K562 (cell line): ENCODE measurements at regions not wholly inside any gene's neighbourhood (a gene's known extent, or its start where the extent isn't known, plus 50 kb on each side); places are given as distances from the start of the nearest gene placed in this dataset.

Experiments used
- ATAC-seq: fragments of 200-7000 bp; cut with Tn5 transposase; 3 replicates; pipeline ENCODE4 v1.9.1; 2020; ENCODE audit warnings: moderate library complexity
- BruUV-seq: library from RNA; stranded (reverse); fragments of 400-500 nt; replicated peaks from 2 replicates; lab custom pipeline; 2021; lab: Mats Ljungman, UMichigan
- CTCF ChIA-PET: fragments of 300-600 bp; formaldehyde crosslinking; extraction: SDS; loops from one replicate; lab custom pipeline; 2021; ENCODE audit warnings: low intra/inter-chr PET ratio; lab: Yijun Ruan, JAX
- POLR2A ChIA-PET: fragments of 300-600, 350-650 bp; sonication (Branson Sonifier 250); formaldehyde crosslinking; extraction: SDS; loops from one replicate; lab custom pipeline; 2021; ENCODE audit warnings: antibody characterized with exemption, inconsistent platforms; lab: Yijun Ruan, JAX
- DNase-seq, 4 experiments: peaks; one replicate each; pipeline versions ENCODE4 v3.0.0 to v3.0.0-alpha.2; 2011 to 2018; ENCODE audit warnings: low spot score in 3 of 4, mixed read lengths in 3 of 4; ENCODE audit errors: extremely low read depth in 1 of 4
- FAIRE-seq: peaks from 2 replicates; lab custom pipeline; 2011; peaks lifted over from hg19 to GRCh38; lab: Jason Lieb, UNC
- H2AFZ ChIP-seq: 2 replicates; pipeline ENCODE4 v1.6.0; 2011; ENCODE audit warnings: low read depth, low read length, control low read depth, inconsistent platforms
- H3K27ac ChIP-seq: fragments of 200-600 bp; 3 replicates; pipeline ENCODE4 v1.8.0; 2011; ENCODE audit warnings: low read depth, mild to moderate bottlenecking, control low read depth, inconsistent platforms, low read length, moderate library complexity, mixed read lengths; ENCODE audit errors: extremely low read depth
- H3K27me3 ChIP-seq, 2 experiments: fragments of 300-600 bp in 1 of 2; 2 replicates in 1 of 2; 3 replicates in 1 of 2; pipeline versions ENCODE4 v1.6.0 to v1.8.0; 2011; ENCODE audit warnings: inconsistent platforms in 2 of 2, low read length in 2 of 2, mild to moderate bottlenecking in 1 of 2, mixed read lengths in 1 of 2, moderate library complexity in 1 of 2; ENCODE audit not compliant: control insufficient read depth in 2 of 2, insufficient read depth in 2 of 2
- H3K36me3 ChIP-seq: fragments of 300-600 bp; 3 replicates; pipeline ENCODE4 v1.8.0; 2011; ENCODE audit warnings: mild to moderate bottlenecking, low read length, inconsistent platforms; ENCODE audit not compliant: control insufficient read depth, insufficient read depth
- H3K4me1 ChIP-seq, 2 experiments: fragments of 200-600 bp in 1 of 2; replicated peaks in 1 of 2; 2 replicates in 1 of 2; 3 replicates in 1 of 2; pipeline versions ENCODE4 v1.5.1 to v1.8.0; 2011; ENCODE audit warnings: inconsistent platforms in 2 of 2, low read length in 2 of 2, mild to moderate bottlenecking in 1 of 2, mixed read lengths in 1 of 2, moderate library complexity in 1 of 2; ENCODE audit not compliant: control insufficient read depth in 2 of 2, insufficient read depth in 2 of 2
- H3K4me2 ChIP-seq: 2 replicates; pipeline ENCODE4 v1.6.1; 2011; ENCODE audit warnings: low read length, control low read depth, inconsistent platforms, mixed read lengths; ENCODE audit not compliant: insufficient read depth
- H3K4me3 ChIP-seq: fragments of 200-600 bp; sonication (generic), shearing (Covaris generic); 2 replicates; pipeline ENCODE4 v1.5.1; 2016; ENCODE audit warnings: control low read depth, inconsistent platforms
- H3K79me2 ChIP-seq: fragments of 200-600 bp; 3 replicates; pipeline ENCODE4 v1.8.0; 2011; ENCODE audit warnings: low read length, inconsistent platforms; ENCODE audit not compliant: control insufficient read depth, insufficient read depth
- H3K9ac ChIP-seq, 2 experiments: 2 replicates each; pipeline versions ENCODE4 v1.6.0 to v1.6.1; 2011; ENCODE audit warnings: low read depth in 2 of 2, low read length in 2 of 2, control low read depth in 1 of 2, inconsistent platforms in 1 of 2, mild to moderate bottlenecking in 1 of 2, mixed read lengths in 1 of 2; ENCODE audit not compliant: insufficient read depth in 1 of 2
- H3K9me1 ChIP-seq: one replicate; pipeline ENCODE4 v1.6.0; 2011; ENCODE audit warnings: inconsistent platforms, mild to moderate bottlenecking, low read length, moderate library complexity; ENCODE audit not compliant: control insufficient read depth, insufficient read depth
- H3K9me3 ChIP-seq: replicated peaks from 2 replicates; pipeline ENCODE4 v1.5.1; 2011; ENCODE audit warnings: low read depth, low read length, inconsistent platforms; ENCODE audit not compliant: control insufficient read depth, insufficient read depth
- H4K20me1 ChIP-seq: replicated peaks from 2 replicates; pipeline ENCODE4 v1.6.1; 2011; ENCODE audit warnings: low read length, inconsistent platforms, mixed read lengths; ENCODE audit not compliant: control insufficient read depth, insufficient read depth
- ETS1 ChIP-seq: conservative IDR thresholded peaks from 2 replicates; pipeline ENCODE4 v1.6.1; 2011; ENCODE audit warnings: low read depth, mild to moderate bottlenecking, low read length; ENCODE audit not compliant: control insufficient read depth
- TCFL5 ChIP-seq: fragments of 250-450 bp; sonication (Bioruptor Pico); conservative IDR thresholded peaks from 2 replicates; pipeline ENCODE4 v1.6.1; 2021; ENCODE audit warnings: mild to moderate bottlenecking, moderate library complexity, matching md5 sums
- ZBTB40 ChIP-seq, 2 experiments: fragments of 450-650 bp in 1 of 2; sonication (generic) in 1 of 2; formaldehyde crosslinking in 1 of 2; IDR thresholded peaks; 2 replicates each; pipeline versions ENCODE4 v1.7.1 to v1.9.0; 2016 to 2022; ENCODE audit warnings: inconsistent platforms in 1 of 2, mild to moderate bottlenecking in 1 of 2, missing genetic modification reagents in 1 of 2
- ZNF174 ChIP-seq: fragments of 250-450 bp; sonication (Bioruptor Pico); IDR thresholded peaks from 2 replicates; pipeline ENCODE4 v1.4.0; 2020; ENCODE audit warnings: mild to moderate bottlenecking
- ZNF263 ChIP-seq: sonication (generic); formaldehyde crosslinking; IDR thresholded peaks from 2 replicates; pipeline ENCODE4 v1.8.0; 2022; ENCODE audit warnings: mild to moderate bottlenecking, missing genetic modification reagents, borderline replicate concordance
- ZNF445 ChIP-seq: fragments of 250-450 bp; sonication (Bioruptor Pico); IDR thresholded peaks from 2 replicates; pipeline ENCODE4 v1.4.0; 2020; ENCODE audit warnings: low read depth, mild to moderate bottlenecking, moderate library complexity
- ZNF644 ChIP-seq: fragments of 200-800 bp; sonication (Bioruptor generic); IDR thresholded peaks from 2 replicates; pipeline ENCODE4 v1.6.1; 2016; ENCODE audit warnings: low read depth, missing genetic modification characterization, missing compliant biosample characterization
- WGBS: fragments of 100-300 bp; shearing (Covaris generic); methylation state at CpG from one replicate; pipeline ENCODE4 v1.1.6; 2016; ENCODE audit warnings: low coverage, mixed read lengths; ENCODE audit not compliant: insufficient coverage; ENCODE audit errors: missing lambda C conversion rate; 5-methylcytosine and 5-hydroxymethylcytosine counted together
- in situ Hi-C: fragments of 300-500 bp; cut with MboI; formaldehyde crosslinking; loops from 4 replicates; pipeline ENCODE4 v1.15.0; 2018; ENCODE audit warnings: inconsistent platforms, mixed read lengths
- intact Hi-C: fragments of 100-400 bp; cut with micrococcal nuclease; formaldehyde crosslinking; loops from 2 replicates; pipeline ENCODE4 v1.14.2; 2022
- TF ChIP-seq, protein P1 (sequence below): fragments of 450-650 bp; IDR thresholded peaks from 2 replicates; pipeline ENCODE4 v1.6.1; 2017; ENCODE audit warnings: mild to moderate bottlenecking, moderate library complexity

GRCh38 chr10:36496758-36497157 lies 628.6 kb upstream of the ANKRD30A start (continued):
- TF ChIP-seq, protein P1, sequence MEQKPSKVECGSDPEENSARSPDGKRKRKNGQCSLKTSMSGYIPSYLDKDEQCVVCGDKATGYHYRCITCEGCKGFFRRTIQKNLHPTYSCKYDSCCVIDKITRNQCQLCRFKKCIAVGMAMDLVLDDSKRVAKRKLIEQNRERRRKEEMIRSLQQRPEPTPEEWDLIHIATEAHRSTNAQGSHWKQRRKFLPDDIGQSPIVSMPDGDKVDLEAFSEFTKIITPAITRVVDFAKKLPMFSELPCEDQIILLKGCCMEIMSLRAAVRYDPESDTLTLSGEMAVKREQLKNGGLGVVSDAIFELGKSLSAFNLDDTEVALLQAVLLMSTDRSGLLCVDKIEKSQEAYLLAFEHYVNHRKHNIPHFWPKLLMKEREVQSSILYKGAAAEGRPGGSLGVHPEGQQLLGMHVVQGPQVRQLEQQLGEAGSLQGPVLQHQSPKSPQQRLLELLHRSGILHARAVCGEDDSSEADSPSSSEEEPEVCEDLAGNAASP = no peak
- no peak for TF ChIP-seq ETS1
- no peak for TF ChIP-seq ZNF263 (CRISPR knock-in tag)
- TF ChIP-seq, all 486 proteins: peak for 0

GRCh38 chr10:36494371-36494770 lies 631.0 kb upstream of the ANKRD30A start:
- no peaks in the 10 kb centered on the region for H3K9me1 ChIP-seq
- no TSS peak for BruUV-seq
- WGBS = 0% methylated on average over 2 of the region's 2 CpGs
- no peaks in the 10 kb centered on the region for H3K36me3 ChIP-seq
- H3K4me3 ChIP-seq = no peak overlapping the region
- no peak overlapping the region for H3K4me2 ChIP-seq
- ChIA-PET POLR2A (no interaction called here), CTCF (interaction anchor here (0.6 kb wide), 1 partner anchor 1284 kb away, joined by 3 read pairs; no protein-coding TSS in a partner anchor)
- H3K9me3 ChIP-seq = no peaks in the 10 kb centered on the region
- no peak overlapping the region for H2AFZ ChIP-seq
- in situ Hi-C loops = no loop called here
- H3K27ac ChIP-seq = no peak overlapping the region
- H3K9ac ChIP-seq = no peak overlapping the region
- H3K79me2 ChIP-seq = no peaks in the 10 kb centered on the region
- FAIRE-seq (no peak), DNase-seq (no peak), ATAC-seq (no peak)
- no peaks in the 10 kb centered on the region for H3K4me1 ChIP-seq
- no peaks in the 10 kb centered on the region for H4K20me1 ChIP-seq
- no peaks in the 10 kb centered on the region for H3K27me3 ChIP-seq
- intact Hi-C loops = no loop called here
- TF ChIP-seq ZNF174 (CRISPR knock-in tag) (no peak), ZNF644 (tag) (no peak), ZBTB40 (IDR thresholded peaks at IDR 0.05) (no peak), ZBTB40 (CRISPR knock-in tag; IDR thresholded peaks at IDR 0.05) (no peak), TCFL5 (no peak), ZNF445 (CRISPR knock-in tag) (no peak)
